RPMI8226 (cell line): ENCODE measurements at regions not wholly inside any gene's neighbourhood (a gene's known extent, or its start where the extent isn't known, plus 50 kb on each side); places are given as distances from the start of the nearest gene placed in this dataset.

ENCODE experiments used
- DNase-seq: peaks from one replicate; pipeline ENCODE4 v3.0.0-alpha.2; 2015

DNA sequence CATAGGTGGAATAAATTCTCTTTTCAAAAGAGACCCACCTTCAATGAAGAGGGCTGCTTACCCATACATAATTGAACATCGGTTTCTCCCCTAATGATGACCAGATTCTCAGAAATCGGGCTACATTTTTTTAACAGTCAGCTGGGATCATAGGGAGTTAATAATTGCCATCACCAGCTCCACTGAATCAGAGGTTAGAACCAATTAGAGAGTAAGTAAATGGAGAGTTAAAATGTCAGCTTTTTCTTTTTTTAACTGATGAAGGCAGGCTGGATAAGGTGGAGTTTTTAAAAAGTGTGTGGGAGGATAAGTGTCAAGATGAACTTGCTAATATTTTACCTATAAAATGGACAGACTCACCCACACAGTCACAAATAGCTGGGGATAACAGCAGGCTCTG lies 584.5 kb upstream of the NR3C2 start:
- DNase-seq = no peak

DNA sequence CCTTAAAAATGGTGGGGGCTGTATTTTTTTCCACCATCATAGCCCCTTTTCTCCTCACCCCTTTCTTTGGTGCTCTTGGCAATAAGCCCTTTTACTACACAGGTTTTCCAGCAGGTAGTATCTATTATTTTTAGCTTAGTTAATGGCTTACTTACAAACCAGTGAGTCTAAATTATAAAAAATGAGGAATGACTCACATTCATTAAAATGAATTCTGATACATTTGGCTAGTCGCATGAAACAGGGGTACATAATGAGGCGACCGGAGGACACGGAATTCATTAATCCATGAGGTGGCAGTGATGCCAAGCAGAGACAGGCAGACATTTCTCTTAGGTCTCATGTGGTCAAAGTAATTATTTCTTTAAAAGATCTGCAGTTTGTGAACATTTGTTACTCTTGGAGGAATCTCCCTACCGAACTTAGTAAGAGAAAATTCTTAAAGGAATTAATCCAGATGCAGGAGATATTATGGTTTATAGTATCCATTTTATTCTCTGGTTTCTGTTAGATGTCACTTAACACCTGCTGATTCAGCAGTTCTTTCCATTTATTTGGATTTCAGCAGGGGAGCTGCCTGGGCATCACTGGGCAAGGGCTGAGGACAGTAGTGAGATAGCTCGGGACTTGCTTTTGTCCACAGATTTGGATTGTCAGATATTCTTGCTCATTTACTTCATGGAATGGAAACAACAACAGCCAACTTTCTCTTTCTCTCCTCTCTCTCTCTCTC lies 575.0 kb upstream of the NR3C2 start:
- no peak for DNase-seq

DNA sequence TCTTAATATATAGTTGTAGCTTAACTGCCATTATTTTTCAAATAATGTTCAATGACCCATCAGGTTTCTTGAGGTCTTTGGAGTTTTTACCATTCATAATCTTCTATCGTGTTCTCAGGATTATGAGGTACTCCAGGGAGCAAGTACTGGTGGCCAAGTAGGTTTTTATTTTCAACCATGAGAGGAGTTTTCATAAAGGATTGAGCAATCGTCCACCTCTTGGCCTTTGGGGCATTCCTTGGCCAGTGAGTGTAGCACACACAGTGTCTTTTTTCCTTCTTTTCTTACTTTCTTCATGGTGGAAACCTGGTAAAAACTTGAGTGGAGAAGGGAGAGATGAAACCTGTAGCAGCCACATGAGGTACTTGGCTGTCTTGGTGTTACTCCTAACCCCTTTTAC lies 567.0 kb upstream of the NR3C2 start:
- DNase-seq = no peak

DNA sequence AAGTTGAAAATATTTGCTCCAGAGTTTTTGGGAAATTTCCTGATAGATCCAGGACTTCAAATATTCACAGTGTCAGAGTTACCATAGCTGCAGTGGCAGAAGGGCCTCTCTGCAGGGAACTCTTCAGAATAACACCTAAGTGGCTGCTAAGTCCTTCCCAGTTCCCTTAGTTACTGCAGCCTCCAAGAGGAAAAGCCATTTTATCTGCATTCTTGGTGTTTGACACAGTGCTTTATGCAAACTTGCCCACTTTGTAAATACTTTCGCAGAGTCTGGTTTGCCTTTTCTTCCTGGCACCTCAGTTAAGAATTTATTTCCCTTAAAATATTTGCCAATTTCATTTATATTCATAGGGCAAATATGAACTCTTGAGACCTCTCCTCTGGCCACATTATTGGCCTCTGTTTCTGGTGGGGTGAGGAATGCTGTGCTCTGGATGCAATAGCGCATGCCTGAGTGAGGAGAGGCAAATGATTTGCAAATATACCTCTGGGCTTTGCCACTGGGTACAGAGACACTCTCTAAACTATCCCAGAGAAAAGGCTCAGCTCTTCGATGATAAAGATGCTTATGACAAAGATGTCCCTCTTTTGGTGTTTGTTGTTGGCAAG lies 566.3 kb upstream of the NR3C2 start:
- no peak for DNase-seq

DNA sequence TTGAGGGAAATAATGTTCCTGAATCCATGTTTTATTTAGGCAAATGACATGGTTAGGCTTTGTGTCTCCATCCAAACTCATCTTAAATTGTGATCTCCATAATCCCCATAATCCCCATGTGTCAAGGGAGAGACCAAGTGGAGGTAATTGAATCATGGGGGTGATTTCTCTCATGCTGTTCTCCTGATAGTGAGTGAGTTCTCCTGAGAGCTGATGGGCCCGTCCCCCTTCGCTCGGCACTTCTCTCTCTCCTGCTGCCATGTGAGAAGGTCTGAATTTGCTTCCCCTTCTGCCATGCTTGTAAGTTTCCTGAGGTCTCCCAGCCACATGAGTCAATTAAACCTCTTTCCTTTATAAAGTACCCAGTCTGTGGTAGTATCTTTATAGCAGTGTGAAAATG lies 563.0 kb upstream of the NR3C2 start:
- no peak for DNase-seq

DNA sequence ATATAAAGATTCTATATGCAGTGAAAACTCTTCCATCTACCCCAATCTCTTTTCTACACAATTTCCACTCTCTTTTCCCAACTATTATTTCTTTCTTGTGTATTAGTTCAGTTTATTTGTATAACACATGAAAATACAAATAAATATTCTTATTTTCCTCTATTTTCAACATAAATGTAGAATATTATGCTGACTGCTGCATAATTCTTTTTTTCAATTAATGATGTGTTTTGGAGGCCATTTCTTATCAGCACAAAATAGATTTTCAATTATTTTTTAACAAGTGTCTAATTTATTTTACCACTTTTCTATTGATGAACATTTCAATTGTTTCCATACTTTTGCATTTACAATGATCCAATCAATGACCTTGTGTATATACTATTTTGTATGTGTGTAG lies 557.7 kb upstream of the NR3C2 start:
- no peak for DNase-seq

DNA sequence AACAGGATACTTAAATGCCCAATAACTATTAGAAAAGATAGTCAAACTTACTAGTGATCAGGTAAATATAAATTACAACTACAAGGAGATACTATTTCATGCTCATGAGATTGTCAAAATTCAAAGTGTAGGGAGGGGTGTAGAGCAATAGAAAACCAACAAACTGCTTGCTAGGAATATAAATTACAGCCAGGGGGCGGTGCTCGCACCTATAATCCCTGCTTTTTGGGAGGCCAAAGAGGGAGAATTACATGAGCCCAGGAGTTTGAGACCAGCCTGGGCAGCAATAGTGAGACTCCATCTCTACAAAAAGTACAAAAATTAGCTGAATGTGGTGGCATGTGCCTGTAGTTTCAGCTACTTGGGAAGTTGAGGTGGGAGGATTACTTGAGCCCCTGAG lies 556.5 kb upstream of the NR3C2 start:
- peak; percentile 5 for DNase-seq

DNA sequence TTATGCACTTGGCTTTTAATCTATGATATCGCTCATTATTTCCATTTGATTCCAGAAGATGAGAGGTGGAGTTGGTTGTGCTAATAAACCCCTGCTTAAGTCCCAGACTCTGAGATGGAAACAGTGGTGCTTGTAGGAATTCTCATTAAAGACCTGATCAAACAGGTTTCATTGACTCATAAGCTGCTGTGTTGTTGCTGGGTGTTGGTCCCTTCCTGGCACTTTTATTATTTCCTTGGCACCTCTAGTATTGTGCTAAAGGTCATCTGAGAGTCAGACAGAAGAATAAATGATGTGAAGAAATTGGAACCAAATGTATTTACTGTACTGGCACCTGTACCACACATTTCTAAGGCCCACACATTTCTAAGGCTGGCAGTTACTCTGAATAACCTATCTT lies 544.7 kb upstream of the NR3C2 start:
- no peak for DNase-seq

DNA sequence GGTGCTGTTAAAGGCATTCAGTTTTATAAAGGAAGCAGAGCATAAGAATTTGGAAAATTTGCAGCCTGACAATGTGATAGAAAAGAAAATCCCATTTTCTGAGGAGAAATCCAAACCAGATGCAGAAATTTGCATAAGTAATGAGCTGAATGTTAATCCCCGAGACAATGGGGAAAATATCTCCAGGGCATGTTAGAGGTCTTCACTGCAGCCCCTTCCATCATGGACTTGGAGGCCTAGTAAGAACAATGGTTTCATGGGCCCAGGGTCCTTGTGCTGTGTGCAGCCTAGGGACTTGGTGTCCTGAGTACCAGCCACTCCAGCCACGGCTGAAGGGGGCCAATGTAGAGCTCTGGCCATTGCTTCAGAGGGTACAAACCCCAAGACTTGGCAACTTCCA lies 542.7 kb upstream of the NR3C2 start:
- no peak for DNase-seq

DNA sequence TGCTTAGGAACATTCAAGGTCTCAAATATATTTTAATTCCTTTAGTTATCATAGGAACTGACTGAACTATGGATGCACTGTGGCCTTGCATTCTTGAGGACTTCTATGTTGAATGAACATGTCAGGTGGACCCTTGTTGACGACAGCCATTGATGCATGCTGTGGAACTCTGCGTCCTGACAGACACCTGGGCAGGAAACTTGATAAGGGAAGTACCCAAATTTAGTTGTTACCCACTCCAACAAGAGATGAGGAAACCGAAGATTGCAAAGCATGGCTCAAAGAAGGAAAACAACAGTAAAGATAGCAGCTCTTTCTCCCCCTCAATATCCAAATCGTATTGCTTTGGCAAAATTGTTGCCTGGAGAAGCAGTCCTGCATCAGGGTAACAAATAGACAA lies 540.0 kb upstream of the NR3C2 start:
- DNase-seq = no peak

DNA sequence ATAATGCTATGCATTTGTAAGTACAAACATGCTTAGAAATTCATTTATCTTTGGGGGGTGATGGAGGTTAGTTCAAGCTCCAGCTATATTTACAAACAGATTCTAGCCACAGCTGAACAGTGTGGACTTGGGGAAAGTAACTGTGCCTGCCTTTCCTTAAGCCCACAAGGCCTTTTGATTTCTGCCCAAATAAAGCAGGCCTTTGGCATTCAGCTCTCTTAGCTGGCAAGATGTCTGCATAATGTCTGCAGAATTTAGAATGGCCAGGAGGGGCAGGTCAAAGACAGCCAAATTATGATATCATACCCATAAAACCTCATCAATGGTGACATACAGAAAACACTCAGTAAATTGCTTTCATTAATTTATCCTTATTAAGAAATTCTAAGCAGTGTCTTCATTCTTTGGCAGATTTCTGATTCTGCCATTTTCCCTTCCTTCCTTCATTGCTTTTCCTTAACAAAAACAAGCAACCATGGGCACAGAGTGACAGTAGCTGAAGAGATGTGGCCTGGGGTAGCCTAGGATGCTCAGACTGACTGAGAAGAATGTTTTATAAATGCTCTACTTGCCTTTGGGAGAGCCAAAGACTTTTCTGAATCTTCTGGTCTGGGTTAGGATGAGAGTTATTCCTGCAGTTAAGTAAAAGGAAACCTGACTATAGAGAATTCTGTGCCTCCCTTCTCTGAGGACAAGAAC lies 538.7 kb upstream of the NR3C2 start:
- DNase-seq = no peak

DNA sequence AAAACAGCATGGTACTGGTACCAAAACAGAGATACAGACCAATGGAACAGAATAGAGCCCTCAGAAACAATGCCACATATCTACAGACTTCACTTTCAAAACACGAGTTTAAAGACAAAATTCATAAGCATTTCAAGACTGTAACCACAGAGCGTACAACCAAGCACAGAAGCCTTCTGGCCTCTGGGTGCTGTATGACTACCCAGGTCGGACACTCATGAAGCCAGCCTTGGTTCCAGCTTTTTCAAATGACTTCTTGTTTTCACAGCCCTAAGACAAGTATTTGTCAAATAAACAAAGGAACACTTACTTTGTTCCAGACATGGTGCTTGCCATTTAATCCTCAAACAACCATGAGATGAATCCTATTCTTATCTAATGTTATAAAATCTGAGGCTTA lies 536.1 kb upstream of the NR3C2 start:
- no peak for DNase-seq

DNA sequence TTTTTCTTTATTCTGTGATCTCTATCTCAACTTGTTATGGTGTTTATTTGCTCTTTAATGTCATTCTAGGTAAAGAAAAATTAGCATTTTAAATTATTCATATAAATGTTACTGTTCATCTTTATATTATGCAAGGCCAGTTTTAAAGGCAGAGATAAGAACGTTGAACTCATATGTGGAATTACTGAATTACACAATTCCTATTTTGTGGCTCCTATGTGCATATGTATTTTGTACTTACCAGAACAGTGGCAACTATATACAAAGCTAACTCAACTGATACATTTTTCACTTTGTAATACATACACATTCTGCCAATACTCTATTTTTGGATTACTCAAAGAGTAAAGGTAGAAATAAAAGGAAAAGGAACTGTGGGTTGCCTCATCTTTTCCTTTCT lies 533.2 kb upstream of the NR3C2 start:
- no peak for DNase-seq

DNA sequence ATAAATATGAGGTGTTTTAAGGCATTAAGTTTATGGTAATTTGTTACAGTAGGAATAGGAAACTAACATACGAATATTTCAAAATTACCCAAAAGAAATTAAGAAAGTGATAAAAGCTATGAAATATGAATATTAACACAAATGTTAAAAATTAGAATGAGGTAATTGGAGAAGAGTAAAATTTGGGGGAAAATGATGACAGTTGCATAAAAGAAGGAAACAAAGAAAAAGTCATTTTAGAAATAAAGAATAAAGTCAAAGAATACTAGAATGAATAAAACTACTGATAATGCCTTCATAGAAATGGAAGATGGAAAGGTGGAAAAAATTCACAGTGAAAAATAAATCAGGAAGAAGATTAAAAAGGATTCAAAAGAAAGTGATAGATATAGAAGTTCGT lies 522.9 kb upstream of the NR3C2 start:
- DNase-seq = no peak

DNA sequence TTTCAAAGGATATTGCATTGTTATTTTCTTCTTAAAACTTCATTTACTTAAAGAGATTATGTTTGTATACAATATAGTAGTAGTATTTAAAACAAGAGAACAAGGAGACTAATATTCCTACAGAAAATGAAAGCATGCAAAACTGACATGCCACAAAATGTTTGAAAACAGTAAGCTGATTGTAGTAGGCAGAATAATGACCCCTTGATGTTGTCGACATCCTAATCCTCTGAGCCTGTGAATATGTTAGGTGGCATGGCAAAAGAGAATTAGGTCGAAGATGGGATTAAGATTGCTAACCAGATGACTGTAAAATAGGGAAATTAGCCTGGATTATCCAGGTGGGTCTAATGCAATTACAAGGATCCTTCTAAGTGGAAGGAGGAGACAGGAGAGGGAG lies 522.2 kb upstream of the NR3C2 start:
- no peak for DNase-seq

DNA sequence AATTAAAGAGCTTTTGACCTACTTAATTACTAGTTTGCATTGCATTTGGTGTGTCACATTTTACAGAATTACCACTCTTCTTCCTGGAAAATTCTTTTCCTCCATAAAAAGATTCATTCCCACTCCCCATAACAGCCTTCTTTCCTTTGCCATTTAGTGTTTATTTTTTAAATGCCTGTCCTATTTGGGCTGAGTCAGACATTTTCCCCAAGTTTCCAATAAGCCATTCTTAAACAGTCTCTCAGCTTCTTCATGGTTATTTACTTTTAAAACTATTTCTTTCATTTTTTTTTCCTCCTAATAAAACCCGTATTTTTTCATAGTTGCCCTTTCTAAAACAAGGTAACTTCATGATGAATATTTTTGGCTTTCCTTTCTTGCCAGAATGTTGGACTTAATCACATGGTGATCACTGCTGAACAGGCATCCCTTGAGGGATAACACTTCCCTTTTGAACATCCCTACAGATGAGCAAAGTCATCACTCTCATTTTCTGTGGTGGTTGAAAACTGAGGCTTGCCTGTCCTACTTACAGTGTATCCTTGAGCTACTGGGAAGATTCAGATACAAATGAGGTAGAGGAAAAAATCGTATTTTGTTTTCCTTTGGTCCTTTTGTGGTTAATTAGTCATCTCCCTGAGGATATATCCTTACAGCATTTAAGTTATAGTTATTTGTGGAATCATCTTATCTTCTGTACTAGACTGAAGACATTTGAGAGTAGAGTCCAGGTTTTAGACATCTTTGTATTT lies 520.5 kb upstream of the NR3C2 start:
- no peak for DNase-seq

DNA sequence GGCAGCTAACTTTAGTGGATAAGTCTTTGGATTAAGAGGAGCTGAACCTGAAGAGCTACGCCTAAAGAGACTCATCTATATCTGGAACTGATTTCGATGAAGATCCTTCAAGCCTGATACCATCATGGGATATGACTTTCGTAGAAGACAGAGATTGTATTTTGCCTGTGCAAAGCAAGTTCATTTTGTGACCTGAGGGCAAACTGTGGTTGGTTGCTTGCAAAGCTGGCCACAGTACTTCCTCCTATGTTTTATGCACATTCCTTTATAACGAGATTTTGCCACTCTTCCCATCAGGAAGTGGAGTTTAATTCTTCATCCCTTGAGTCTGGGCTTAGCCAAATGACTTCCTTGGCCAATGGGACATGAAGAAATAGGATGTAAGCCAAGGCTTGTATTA lies 519.3 kb upstream of the NR3C2 start:
- no peak for DNase-seq

DNA sequence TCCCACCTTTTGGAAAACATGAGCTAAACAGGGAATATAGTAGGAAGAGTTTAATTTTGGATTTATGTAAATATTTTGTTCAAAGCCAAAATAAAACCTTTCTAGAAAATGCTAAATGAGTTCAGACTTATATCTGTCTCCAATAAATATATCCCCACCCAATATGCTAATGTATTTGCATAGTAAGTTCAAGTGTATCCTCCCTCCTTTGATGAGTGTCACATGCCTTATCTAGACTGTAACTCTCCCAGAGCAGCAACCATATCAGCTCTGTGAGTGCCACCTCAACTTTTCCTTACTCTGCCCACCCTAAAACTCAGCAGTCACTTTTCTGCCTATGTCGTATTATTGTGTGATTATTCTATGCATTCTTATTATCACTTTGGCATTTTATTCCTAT lies 516.1 kb upstream of the NR3C2 start:
- DNase-seq = no peak

DNA sequence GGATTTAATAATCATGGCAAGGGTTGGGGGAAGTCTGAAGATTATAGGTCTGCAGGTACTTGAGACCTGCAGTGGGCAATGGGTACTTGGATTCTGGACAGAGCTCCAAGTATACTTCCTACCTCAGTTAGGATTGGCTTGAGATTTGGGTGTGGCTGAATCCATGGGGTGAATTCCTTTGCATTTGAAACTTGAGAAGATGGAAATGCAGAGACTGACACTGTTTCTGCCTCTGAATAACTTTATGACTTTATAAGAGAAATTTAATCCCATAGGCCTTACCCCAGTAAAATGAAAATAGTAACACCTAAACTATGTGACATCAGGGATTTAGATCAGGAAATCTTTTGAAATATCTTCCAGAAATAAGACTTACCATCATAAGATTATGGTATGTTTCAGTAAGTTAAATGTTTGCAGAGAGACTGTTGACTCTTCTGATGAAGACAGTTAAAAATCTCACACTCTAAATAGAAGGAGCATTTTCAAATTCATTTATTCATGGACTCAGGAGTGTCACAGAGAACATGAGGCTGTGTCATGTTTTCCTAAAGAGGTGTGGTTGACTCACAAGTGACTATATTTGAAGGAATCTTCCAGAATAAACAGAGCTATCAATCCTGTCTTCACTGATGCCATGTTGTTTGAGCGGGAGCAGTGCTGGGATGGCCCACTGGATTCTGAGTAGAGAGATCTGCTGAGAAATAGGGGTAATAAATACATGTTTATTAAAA lies 513.5 kb upstream of the NR3C2 start:
- DNase-seq = no peak

DNA sequence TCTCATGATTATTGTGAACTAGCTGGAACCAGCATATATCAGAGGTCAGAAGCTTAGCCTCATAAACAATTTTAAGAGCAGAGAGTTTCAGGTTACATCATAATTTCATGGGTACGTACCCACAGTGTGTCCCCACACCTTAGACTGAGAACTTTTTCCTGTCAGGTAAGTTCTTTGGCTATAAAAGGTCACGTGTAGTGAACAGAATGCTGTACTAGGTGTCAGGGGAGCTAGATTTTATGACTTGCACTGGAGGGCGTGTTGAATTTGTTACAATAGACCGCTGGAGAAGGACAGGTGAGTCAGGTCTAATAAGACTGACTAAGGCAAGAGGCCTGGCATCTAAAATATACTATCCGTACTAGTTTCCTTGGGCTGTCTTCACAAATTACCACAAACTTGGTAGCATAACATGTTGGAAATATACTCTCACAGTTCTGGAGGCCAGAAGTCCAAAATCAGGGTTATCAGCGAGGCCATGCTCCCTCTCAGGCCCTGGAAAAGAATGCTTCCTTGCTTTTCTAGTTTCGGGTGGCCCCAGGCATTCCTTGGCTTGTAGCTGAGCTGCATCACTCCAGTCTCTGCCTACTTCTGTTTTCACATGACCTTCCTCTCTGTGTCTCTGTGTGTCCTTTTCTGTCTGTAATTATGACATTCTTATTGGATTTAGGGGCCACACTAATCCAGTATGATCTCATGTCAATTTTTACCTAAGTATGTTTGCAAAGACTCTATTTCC lies 512.0 kb upstream of the NR3C2 start:
- no peak for DNase-seq

DNA sequence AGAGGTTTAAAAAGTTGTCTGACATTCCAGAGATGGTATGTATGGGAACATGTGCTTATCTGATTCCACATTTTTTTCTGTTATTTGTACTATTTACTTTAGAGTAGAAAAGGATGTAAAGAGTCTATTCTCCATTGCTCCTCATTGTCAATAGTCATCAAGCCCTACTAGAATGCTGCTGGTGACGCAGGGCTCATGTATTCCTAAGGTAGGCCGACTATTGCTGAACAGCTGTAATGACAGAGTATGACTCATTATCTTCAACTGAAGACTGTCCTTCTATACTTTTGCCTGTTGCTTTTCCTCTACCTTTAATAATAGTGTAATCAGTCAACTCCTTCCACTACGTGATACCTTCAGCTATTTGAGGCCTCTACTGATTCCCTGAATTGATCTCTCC lies 509.1 kb upstream of the NR3C2 start:
- DNase-seq = no peak

DNA sequence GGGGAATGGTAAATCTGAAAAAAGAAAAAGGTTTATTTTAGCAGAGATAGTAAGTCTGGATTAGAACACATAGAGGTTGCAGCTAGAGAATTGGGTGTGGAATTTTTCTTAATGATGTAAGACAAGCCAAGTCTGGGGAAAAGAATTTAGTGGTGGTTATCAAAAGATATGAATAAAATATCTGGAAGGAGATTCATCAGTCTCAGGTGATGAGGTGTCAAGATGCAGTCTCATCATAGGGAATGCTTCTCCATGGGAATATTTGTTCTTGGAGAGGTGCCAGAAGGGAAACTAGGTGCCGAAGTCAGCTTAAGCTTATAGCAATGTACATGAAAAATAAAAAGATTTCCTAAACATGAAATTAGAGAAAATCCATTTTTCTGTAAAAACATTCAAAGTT lies 504.1 kb upstream of the NR3C2 start:
- DNase-seq = no peak
